Fibroblast of mammary gland (primary cell): ENCODE measurements at regions not wholly inside any gene's neighbourhood (a gene's known extent, or its start where the extent isn't known, plus 50 kb on each side); places are given as distances from the start of the nearest gene placed in this dataset.

Experiments
- DNase-seq: peaks from one replicate; pipeline ENCODE4 v3.0.0-alpha.2; 2010; ENCODE audit warnings: low read depth
- H3K4me3 ChIP-seq: 2 replicates; pipeline ENCODE4 v1.5.1; 2011; ENCODE audit warnings: low read depth, mild to moderate bottlenecking, low read length, moderate library complexity; ENCODE audit not compliant: control insufficient read depth
- CTCF ChIP-seq: conservative IDR thresholded peaks from 2 replicates; pipeline ENCODE4 v1.5.1; 2011; ENCODE audit warnings: low read depth, low read length, inconsistent platforms; ENCODE audit not compliant: control insufficient read depth, insufficient read depth

GRCh38 chr5:61596265-61596664 is 264.2 kb downstream of the ZSWIM6 start:
- no peak for DNase-seq
- TF ChIP-seq CTCF, result no peak
- no peak overlapping the region for H3K4me3 ChIP-seq

GRCh38 chr5:61597684-61598083 is 265.6 kb downstream of the ZSWIM6 start:
- DNase-seq, result no peak
- no peak for TF ChIP-seq CTCF
- H3K4me3 ChIP-seq, result no peak overlapping the region

- no peak overlapping the region for H3K4me3 ChIP-seq
- no peak for DNase-seq
- TF ChIP-seq CTCF, result no peak
These were observed 266.1 kb downstream of the ZSWIM6 start for GRCh38 chr5:61598126-61598525.

DNA sequence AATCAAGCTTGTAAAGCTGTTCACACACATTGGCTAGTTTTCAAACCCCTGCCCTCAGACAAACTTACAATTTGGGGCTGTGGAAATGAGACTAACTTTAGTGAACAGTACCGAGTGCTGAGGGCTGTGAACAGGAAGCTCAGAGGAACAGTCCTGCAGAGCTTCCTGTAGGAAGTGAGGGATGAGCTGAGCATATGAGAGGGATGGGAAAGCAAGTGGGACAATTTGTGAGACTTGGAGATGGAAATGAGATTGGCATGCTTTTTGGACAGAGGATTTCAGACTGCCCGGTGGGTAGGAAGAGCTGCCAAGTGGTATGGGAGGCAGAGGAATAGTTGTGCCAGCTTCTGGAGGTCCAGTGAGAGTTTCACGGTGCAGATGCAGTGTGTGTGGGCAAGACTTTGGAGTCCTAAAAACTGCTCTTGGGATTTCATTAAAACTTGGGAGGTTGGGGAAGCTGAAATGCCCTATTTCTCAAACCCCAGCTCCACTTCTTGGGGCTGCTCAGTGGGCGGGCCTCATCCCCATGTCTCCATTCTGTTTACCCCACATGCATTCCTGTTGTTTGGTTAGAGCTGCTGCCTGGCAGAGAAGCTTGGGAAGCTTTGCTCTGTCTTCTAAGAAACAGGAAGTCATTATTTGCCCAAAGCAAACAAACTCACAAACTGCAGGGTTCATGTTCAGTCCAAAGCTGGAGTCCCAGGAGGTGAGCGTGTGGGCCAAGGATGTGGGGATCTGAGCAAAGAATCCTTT is 267.5 kb downstream of the ZSWIM6 start:
- peak; percentile 24 for DNase-seq
- TF ChIP-seq CTCF, result no peak

GRCh38 chr5:61600123-61600444 is 268.0 kb downstream of the ZSWIM6 start:
- DNase-seq, result no peak
- no peak for TF ChIP-seq CTCF

More for the DNA sequence above, 267.5 kb downstream of the ZSWIM6 start:
- no peak overlapping the region for H3K4me3 ChIP-seq

GRCh38 chr5:61600945-61601511 is 269.0 kb downstream of the ZSWIM6 start:
- no peak overlapping the region for H3K4me3 ChIP-seq
- no peak for TF ChIP-seq CTCF
- DNase-seq, result no peak

More at GRCh38 chr5:61600123-61600444, 268.0 kb downstream of the ZSWIM6 start:
- no peak overlapping the region for H3K4me3 ChIP-seq
